HEK293 (cell line): ENCODE measurements at regions not wholly inside any gene's neighbourhood (a gene's known extent, or its start where the extent isn't known, plus 50 kb on each side); places are given as distances from the start of the nearest gene placed in this dataset.
A peak's percentile ranks its signal among the peaks of the same experiment; 100 is the strongest.

Experiments used
- GLI2 ChIP-seq: fragments of 450-650 bp; formaldehyde crosslinking; IDR thresholded peaks from 2 replicates; pipeline ENCODE4; 2017; ENCODE audit warnings: missing biosample characterization, missing genetic modification characterization, low read depth, borderline replicate concordance
- HOXA7 ChIP-seq: sonication (generic); formaldehyde crosslinking; IDR thresholded peaks from 2 replicates; pipeline ENCODE4 v1.8.1; 2022; ENCODE audit warnings: missing genetic modification reagents, borderline replicate concordance
- OSR2 ChIP-seq: fragments of 450-650 bp; formaldehyde crosslinking; IDR thresholded peaks from 2 replicates; pipeline ENCODE4 v1.5.1; 2016; ENCODE audit warnings: missing biosample characterization, missing genetic modification characterization
- YY2 ChIP-seq: fragments of 450-650 bp; formaldehyde crosslinking; IDR thresholded peaks from 2 replicates; pipeline ENCODE4 v1.5.1; 2016; ENCODE audit warnings: missing biosample characterization, missing genetic modification characterization
- ZBTB17 ChIP-seq: fragments of 450-650 bp; formaldehyde crosslinking; IDR thresholded peaks from 2 replicates; pipeline ENCODE4 v1.5.1; 2016; ENCODE audit warnings: missing biosample characterization, missing genetic modification characterization
- ZBTB21 ChIP-seq: fragments of 450-650 bp; formaldehyde crosslinking; IDR thresholded peaks from 2 replicates; pipeline ENCODE4 v1.5.1; 2017; ENCODE audit warnings: missing biosample characterization, missing genetic modification characterization
- ZBTB7A ChIP-seq: fragments of 450-650 bp; formaldehyde crosslinking; IDR thresholded peaks from 2 replicates; pipeline ENCODE4 v1.5.1; 2016; ENCODE audit warnings: low read depth, missing biosample characterization, missing genetic modification characterization
- ZNF10 ChIP-seq: fragments of 450-650 bp; formaldehyde crosslinking; IDR thresholded peaks from 2 replicates; pipeline ENCODE4 v1.5.1; 2017; ENCODE audit warnings: missing biosample characterization, missing genetic modification characterization
- ZNF138 ChIP-seq: fragments of 450-650 bp; formaldehyde crosslinking; IDR thresholded peaks from 2 replicates; pipeline ENCODE4 v1.5.1; 2016; ENCODE audit warnings: missing biosample characterization, missing genetic modification characterization, borderline replicate concordance
- ZNF184 ChIP-seq: fragments of 450-650 bp; IDR thresholded peaks from 2 replicates; pipeline ENCODE4 v1.5.1; 2018; ENCODE audit warnings: missing biosample characterization, mild to moderate bottlenecking, missing genetic modification characterization
- ZNF248 ChIP-seq: fragments of 450-650 bp; formaldehyde crosslinking; IDR thresholded peaks from 2 replicates; pipeline ENCODE4 v1.5.1; 2017; ENCODE audit warnings: missing biosample characterization, missing genetic modification characterization
- ZNF302 ChIP-seq: fragments of 450-650 bp; formaldehyde crosslinking; IDR thresholded peaks from 2 replicates; pipeline ENCODE4 v1.5.1; 2016; ENCODE audit warnings: missing biosample characterization, missing genetic modification characterization, low read depth
- ZNF416 ChIP-seq: fragments of 450-650 bp; formaldehyde crosslinking; IDR thresholded peaks from 2 replicates; pipeline ENCODE4 v1.5.1; 2016; ENCODE audit warnings: missing biosample characterization, missing genetic modification characterization
- ZNF423 ChIP-seq: fragments of 450-650 bp; formaldehyde crosslinking; IDR thresholded peaks from 2 replicates; pipeline ENCODE4 v1.5.1; 2016; ENCODE audit warnings: missing biosample characterization, missing genetic modification characterization
- ZNF426 ChIP-seq: fragments of 450-650 bp; formaldehyde crosslinking; IDR thresholded peaks from 2 replicates; pipeline ENCODE4 v1.5.1; 2017; ENCODE audit warnings: missing biosample characterization, missing genetic modification characterization, mild to moderate bottlenecking, inconsistent platforms, moderate library complexity
- ZNF433 ChIP-seq: fragments of 450-650 bp; formaldehyde crosslinking; IDR thresholded peaks from 2 replicates; pipeline ENCODE4 v1.5.1; 2016; ENCODE audit warnings: missing biosample characterization, missing genetic modification characterization, low read depth
- ZNF473 ChIP-seq: fragments of 450-650 bp; formaldehyde crosslinking; IDR thresholded peaks from 2 replicates; pipeline ENCODE4 v1.5.1; 2017; ENCODE audit warnings: missing biosample characterization, missing genetic modification characterization
- ZNF521 ChIP-seq: fragments of 450-650 bp; formaldehyde crosslinking; IDR thresholded peaks from 2 replicates; pipeline ENCODE4 v1.5.1; 2017; ENCODE audit warnings: missing biosample characterization, mild to moderate bottlenecking, missing genetic modification characterization
- ZNF585B ChIP-seq: fragments of 450-650 bp; formaldehyde crosslinking; IDR thresholded peaks from 2 replicates; pipeline ENCODE4 v1.5.1; 2016; ENCODE audit warnings: missing biosample characterization, missing genetic modification characterization
- ZNF624 ChIP-seq: fragments of 450-650 bp; formaldehyde crosslinking; IDR thresholded peaks from 2 replicates; pipeline ENCODE4 v1.5.1; 2017; ENCODE audit warnings: missing biosample characterization, missing genetic modification characterization
- ZNF626 ChIP-seq: fragments of 450-650 bp; sonication (Bioruptor Pico); formaldehyde crosslinking; IDR thresholded peaks from 2 replicates; pipeline ENCODE4 v1.5.1; 2018; ENCODE audit warnings: missing biosample characterization, missing genetic modification characterization, inconsistent platforms
- ZNF629 ChIP-seq: fragments of 450-650 bp; formaldehyde crosslinking; IDR thresholded peaks from 2 replicates; pipeline ENCODE4 v1.5.1; 2017; ENCODE audit warnings: missing biosample characterization, missing genetic modification characterization
- ZNF664 ChIP-seq: fragments of 450-650 bp; formaldehyde crosslinking; IDR thresholded peaks from 2 replicates; pipeline ENCODE4 v1.5.1; 2016; ENCODE audit warnings: missing biosample characterization, missing genetic modification characterization
- ZNF747 ChIP-seq: fragments of 450-650 bp; formaldehyde crosslinking; IDR thresholded peaks from 2 replicates; pipeline ENCODE4 v1.5.1; 2016; ENCODE audit warnings: missing biosample characterization, missing genetic modification characterization
- ZNF785 ChIP-seq: fragments of 450-650 bp; formaldehyde crosslinking; IDR thresholded peaks from 2 replicates; pipeline ENCODE4 v1.5.1; 2016; ENCODE audit warnings: missing biosample characterization, missing genetic modification characterization
- TF ChIP-seq, protein P1 (sequence below): fragments of 450-650 bp; formaldehyde crosslinking; IDR thresholded peaks from 2 replicates; pipeline ENCODE4 v1.5.1; 2016; ENCODE audit warnings: missing biosample characterization, missing genetic modification characterization
- TF ChIP-seq, protein P2 (sequence below): fragments of 450-650 bp; formaldehyde crosslinking; IDR thresholded peaks from 2 replicates; pipeline ENCODE4 v1.5.1; 2017; ENCODE audit warnings: missing biosample characterization, missing genetic modification characterization
- TF ChIP-seq, protein P3 (sequence below): fragments of 450-650 bp; formaldehyde crosslinking; IDR thresholded peaks from 2 replicates; pipeline ENCODE4 v1.5.1; 2017; ENCODE audit warnings: missing biosample characterization, missing genetic modification characterization
- TF ChIP-seq, protein P4 (sequence below): fragments of 450-650 bp; formaldehyde crosslinking; IDR thresholded peaks from 2 replicates; pipeline ENCODE4 v1.5.1; 2016; ENCODE audit warnings: missing biosample characterization, missing genetic modification characterization, low read depth
- TF ChIP-seq, protein P5 (sequence below): fragments of 450-650 bp; formaldehyde crosslinking; IDR thresholded peaks from 2 replicates; pipeline ENCODE4 v1.5.1; 2016; ENCODE audit warnings: missing biosample characterization, missing genetic modification characterization
- TF ChIP-seq, protein P6 (sequence below): fragments of 450-650 bp; formaldehyde crosslinking; IDR thresholded peaks from 2 replicates; pipeline ENCODE4 v1.5.1; 2016; ENCODE audit warnings: missing biosample characterization, missing genetic modification characterization

DNA sequence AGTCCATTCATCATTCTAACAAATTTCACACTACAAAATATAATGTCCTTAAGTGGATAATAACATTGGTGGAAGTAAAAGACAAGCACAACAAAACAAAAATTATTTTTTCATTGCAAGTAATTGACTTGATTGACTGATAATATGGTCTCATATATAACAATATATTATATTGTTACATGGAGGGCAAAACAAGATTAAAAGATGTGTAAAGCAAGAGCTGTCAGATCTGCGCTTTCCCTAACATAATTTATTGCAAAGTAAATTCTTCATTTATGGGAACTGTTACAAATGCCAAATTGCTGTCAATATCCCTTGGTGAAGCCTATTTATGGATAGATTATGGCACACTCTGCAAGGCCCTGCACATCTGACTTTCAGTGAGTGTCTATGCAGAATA, 233.6 kb downstream of the PCDH7 start (continued):
- TF ChIP-seq ZNF626 (no peak), ZNF785 (no peak), ZNF664 (tag by site-specific recombination) (no peak), ZBTB21 (no peak), YY2 (tag by site-specific recombination) (no peak), ZNF747 (tag by site-specific recombination) (no peak), ZNF248 (tag by site-specific recombination) (no peak), ZNF184 (tag by site-specific recombination) (no peak), ZNF426 (tag by site-specific recombination) (no peak), ZNF302 (tag by site-specific recombination) (no peak), ZNF521 (no peak), ZBTB7A (no peak), ZNF423 (tag by site-specific recombination) (no peak), ZNF10 (tag by site-specific recombination) (no peak), ZBTB17 (tag by site-specific recombination) (no peak), ZNF624 (tag by site-specific recombination) (no peak), ZNF433 (tag by site-specific recombination) (no peak), HOXA7 (no peak), OSR2 (peak; percentile 29; the same call in 1 of the 2 replicates), ZNF138 (tag by site-specific recombination) (no peak), ZNF416 (tag by site-specific recombination) (no peak), ZNF585B (tag by site-specific recombination) (no peak), GLI2 (tag by site-specific recombination) (no peak), ZNF473 (tag by site-specific recombination) (no peak), ZNF629 (no peak)
- TF ChIP-seq, protein P1, sequence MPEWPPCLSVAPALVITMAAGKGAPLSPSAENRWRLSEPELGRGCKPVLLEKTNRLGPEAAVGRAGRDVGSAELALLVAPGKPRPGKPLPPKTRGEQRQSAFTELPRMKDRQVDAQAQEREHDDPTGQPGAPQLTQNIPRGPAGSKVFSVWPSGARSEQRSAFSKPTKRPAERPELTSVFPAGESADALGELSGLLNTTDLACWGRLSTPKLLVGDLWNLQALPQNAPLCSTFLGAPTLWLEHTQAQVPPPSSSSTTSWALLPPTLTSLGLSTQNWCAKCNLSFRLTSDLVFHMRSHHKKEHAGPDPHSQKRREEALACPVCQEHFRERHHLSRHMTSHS, result no peak
- TF ChIP-seq, protein P2, sequence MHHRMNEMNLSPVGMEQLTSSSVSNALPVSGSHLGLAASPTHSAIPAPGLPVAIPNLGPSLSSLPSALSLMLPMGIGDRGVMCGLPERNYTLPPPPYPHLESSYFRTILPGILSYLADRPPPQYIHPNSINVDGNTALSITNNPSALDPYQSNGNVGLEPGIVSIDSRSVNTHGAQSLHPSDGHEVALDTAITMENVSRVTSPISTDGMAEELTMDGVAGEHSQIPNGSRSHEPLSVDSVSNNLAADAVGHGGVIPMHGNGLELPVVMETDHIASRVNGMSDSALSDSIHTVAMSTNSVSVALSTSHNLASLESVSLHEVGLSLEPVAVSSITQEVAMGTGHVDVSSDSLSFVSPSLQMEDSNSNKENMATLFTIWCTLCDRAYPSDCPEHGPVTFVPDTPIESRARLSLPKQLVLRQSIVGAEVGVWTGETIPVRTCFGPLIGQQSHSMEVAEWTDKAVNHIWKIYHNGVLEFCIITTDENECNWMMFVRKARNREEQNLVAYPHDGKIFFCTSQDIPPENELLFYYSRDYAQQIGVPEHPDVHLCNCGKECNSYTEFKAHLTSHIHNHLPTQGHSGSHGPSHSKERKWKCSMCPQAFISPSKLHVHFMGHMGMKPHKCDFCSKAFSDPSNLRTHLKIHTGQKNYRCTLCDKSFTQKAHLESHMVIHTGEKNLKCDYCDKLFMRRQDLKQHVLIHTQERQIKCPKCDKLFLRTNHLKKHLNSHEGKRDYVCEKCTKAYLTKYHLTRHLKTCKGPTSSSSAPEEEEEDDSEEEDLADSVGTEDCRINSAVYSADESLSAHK, result no peak
- TF ChIP-seq, protein P3, sequence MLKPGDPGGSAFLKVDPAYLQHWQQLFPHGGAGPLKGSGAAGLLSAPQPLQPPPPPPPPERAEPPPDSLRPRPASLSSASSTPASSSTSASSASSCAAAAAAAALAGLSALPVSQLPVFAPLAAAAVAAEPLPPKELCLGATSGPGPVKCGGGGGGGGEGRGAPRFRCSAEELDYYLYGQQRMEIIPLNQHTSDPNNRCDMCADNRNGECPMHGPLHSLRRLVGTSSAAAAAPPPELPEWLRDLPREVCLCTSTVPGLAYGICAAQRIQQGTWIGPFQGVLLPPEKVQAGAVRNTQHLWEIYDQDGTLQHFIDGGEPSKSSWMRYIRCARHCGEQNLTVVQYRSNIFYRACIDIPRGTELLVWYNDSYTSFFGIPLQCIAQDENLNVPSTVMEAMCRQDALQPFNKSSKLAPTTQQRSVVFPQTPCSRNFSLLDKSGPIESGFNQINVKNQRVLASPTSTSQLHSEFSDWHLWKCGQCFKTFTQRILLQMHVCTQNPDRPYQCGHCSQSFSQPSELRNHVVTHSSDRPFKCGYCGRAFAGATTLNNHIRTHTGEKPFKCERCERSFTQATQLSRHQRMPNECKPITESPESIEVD (tag by site-specific recombination), result peak; percentile 70
- TF ChIP-seq, protein P4, sequence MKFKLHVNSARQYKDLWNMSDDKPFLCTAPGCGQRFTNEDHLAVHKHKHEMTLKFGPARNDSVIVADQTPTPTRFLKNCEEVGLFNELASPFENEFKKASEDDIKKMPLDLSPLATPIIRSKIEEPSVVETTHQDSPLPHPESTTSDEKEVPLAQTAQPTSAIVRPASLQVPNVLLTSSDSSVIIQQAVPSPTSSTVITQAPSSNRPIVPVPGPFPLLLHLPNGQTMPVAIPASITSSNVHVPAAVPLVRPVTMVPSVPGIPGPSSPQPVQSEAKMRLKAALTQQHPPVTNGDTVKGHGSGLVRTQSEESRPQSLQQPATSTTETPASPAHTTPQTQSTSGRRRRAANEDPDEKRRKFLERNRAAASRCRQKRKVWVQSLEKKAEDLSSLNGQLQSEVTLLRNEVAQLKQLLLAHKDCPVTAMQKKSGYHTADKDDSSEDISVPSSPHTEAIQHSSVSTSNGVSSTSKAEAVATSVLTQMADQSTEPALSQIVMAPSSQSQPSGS, result no peak
- TF ChIP-seq, protein P5, sequence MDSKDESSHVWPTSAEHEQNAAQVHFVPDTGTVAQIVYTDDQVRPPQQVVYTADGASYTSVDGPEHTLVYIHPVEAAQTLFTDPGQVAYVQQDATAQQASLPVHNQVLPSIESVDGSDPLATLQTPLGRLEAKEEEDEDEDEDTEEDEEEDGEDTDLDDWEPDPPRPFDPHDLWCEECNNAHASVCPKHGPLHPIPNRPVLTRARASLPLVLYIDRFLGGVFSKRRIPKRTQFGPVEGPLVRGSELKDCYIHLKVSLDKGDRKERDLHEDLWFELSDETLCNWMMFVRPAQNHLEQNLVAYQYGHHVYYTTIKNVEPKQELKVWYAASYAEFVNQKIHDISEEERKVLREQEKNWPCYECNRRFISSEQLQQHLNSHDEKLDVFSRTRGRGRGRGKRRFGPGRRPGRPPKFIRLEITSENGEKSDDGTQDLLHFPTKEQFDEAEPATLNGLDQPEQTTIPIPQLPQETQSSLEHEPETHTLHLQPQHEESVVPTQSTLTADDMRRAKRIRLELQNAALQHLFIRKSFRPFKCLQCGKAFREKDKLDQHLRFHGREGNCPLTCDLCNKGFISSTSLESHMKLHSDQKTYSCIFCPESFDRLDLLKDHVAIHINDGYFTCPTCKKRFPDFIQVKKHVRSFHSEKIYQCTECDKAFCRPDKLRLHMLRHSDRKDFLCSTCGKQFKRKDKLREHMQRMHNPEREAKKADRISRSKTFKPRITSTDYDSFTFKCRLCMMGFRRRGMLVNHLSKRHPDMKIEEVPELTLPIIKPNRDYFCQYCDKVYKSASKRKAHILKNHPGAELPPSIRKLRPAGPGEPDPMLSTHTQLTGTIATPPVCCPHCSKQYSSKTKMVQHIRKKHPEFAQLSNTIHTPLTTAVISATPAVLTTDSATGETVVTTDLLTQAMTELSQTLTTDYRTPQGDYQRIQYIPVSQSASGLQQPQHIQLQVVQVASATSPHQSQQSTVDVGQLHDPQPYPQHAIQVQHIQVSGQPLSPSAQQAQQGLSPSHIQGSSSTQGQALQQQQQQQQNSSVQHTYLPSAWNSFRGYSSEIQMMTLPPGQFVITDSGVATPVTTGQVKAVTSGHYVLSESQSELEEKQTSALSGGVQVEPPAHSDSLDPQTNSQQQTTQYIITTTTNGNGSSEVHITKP, result no peak
- TF ChIP-seq, protein P6, sequence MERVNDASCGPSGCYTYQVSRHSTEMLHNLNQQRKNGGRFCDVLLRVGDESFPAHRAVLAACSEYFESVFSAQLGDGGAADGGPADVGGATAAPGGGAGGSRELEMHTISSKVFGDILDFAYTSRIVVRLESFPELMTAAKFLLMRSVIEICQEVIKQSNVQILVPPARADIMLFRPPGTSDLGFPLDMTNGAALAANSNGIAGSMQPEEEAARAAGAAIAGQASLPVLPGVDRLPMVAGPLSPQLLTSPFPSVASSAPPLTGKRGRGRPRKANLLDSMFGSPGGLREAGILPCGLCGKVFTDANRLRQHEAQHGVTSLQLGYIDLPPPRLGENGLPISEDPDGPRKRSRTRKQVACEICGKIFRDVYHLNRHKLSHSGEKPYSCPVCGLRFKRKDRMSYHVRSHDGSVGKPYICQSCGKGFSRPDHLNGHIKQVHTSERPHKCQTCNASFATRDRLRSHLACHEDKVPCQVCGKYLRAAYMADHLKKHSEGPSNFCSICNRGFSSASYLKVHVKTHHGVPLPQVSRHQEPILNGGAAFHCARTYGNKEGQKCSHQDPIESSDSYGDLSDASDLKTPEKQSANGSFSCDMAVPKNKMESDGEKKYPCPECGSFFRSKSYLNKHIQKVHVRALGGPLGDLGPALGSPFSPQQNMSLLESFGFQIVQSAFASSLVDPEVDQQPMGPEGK (tag by site-specific recombination), result no peak
